ENCODE measurements at regions not wholly inside any gene's neighbourhood (a gene's known extent, or its start where the extent isn't known, plus 50 kb on each side); places are given as distances from the start of the nearest gene placed in this dataset.

- TF ChIP-seq CTCF (IDR thresholded peaks at IDR 0.05), result no peak
- TF ChIP-seq POLR2A (IDR thresholded peaks at IDR 0.05), result no peak
- no peak for TF ChIP-seq POLR2AphosphoS5 (IDR thresholded peaks at IDR 0.05)
- no peak for TF ChIP-seq EP300 (IDR thresholded peaks at IDR 0.05)
- Histone ChIP-seq H3K9me3 (no peaks in the 10 kb centered on the region), H3K27me3 (no peaks in the 10 kb centered on the region), H3K27ac (no peak overlapping the region), H3K4me3 (no peak overlapping the region), H3K36me3 (no peaks in the 10 kb centered on the region), H3K4me1 (no peaks in the 10 kb centered on the region)
- 80 to 84% methylated on average over 2 of the region's 2 CpGs for WGBS, 2 donors
- intact Hi-C loops (cut with DNase I), result no loop called here
- DNase-seq, result no peak
Observed at GRCh38 chr18:7338846-7339245, 108.0 kb downstream of the LRRC30 start.

- TF ChIP-seq CTCF (IDR thresholded peaks at IDR 0.05) (no peak), POLR2AphosphoS5 (IDR thresholded peaks at IDR 0.05) (no peak), POLR2A (IDR thresholded peaks at IDR 0.05) (no peak)
- Histone ChIP-seq H3K27ac (no peak overlapping the region), H3K27me3 (no peaks in the 10 kb centered on the region), H3K9me3 (no peaks in the 10 kb centered on the region), H3K36me3 (no peaks in the 10 kb centered on the region), H3K4me1 (no peaks in the 10 kb centered on the region), H3K4me3 (no peak overlapping the region)
- intact Hi-C loops (cut with DNase I), result no loop called here
- WGBS, 2 donors, result 88 to 93% methylated on average over 6 of the region's 6 CpGs
- DNase-seq, result no peak
Observed at GRCh38 chr18:7341581-7342337, 110.9 kb downstream of the LRRC30 start.

GRCh38 chr18:7349181-7349837 is 118.4 kb downstream of the LRRC30 start:
- DNase-seq, result no peak
- H3K4me1 ChIP-seq, result no peaks in the 10 kb centered on the region
- 88 to 89% methylated on average over 6 of the region's 6 CpGs for WGBS, 2 donors
- no peaks in the 10 kb centered on the region for H3K9me3 ChIP-seq
- intact Hi-C loops (cut with DNase I), result no loop called here
- no peak overlapping the region for H3K4me3 ChIP-seq
- H3K36me3 ChIP-seq, result no peaks in the 10 kb centered on the region
- TF ChIP-seq POLR2A (IDR thresholded peaks at IDR 0.05), result no peak
- no peak for TF ChIP-seq POLR2AphosphoS5 (IDR thresholded peaks at IDR 0.05)
- TF ChIP-seq EP300 (IDR thresholded peaks at IDR 0.05), result no peak
- no peak for TF ChIP-seq CTCF (IDR thresholded peaks at IDR 0.05)
- no peak overlapping the region for H3K27ac ChIP-seq
- no peaks in the 10 kb centered on the region for H3K27me3 ChIP-seq

GRCh38 chr18:7358989-7359726 is 128.3 kb downstream of the LRRC30 start:
- WGBS, 2 donors, result 36 to 60% methylated on average over 8 of the region's 8 CpGs
- intact Hi-C loops (cut with DNase I), result no loop called here
- no peaks in the 10 kb centered on the region for H3K27me3 ChIP-seq
- no peak for DNase-seq
- H3K9me3 ChIP-seq, result no peaks in the 10 kb centered on the region
- H3K4me3 ChIP-seq, result no peak overlapping the region
- H3K4me1 ChIP-seq, result no peaks in the 10 kb centered on the region
- no peaks in the 10 kb centered on the region for H3K36me3 ChIP-seq
- H3K27ac ChIP-seq, result no peak overlapping the region
- TF ChIP-seq POLR2AphosphoS5 (IDR thresholded peaks at IDR 0.05), result no peak

- 94 to 95% methylated on average over 23 of the region's 23 CpGs for WGBS, 2 donors
- DNase-seq, result no peak
- Histone ChIP-seq H3K27ac (no peak overlapping the region), H3K9me3 (no peaks in the 10 kb centered on the region), H3K36me3 (no peaks in the 10 kb centered on the region), H3K27me3 (no peaks in the 10 kb centered on the region), H3K4me1 (no peaks in the 10 kb centered on the region), H3K4me3 (no peak overlapping the region)
- intact Hi-C loops (cut with DNase I), result no loop called here
- TF ChIP-seq POLR2AphosphoS5 (IDR thresholded peaks at IDR 0.05) (no peak), CTCF (IDR thresholded peaks at IDR 0.05) (no peak), POLR2A (IDR thresholded peaks at IDR 0.05) (no peak), EP300 (IDR thresholded peaks at IDR 0.05) (no peak)
Observed at GRCh38 chr18:7360606-7361170, 129.8 kb downstream of the LRRC30 start.

Measured in sigmoid colon (tissue), 6 donors.